ENCODE measurements at regions not wholly inside any gene's neighbourhood (a gene's known extent, or its start where the extent isn't known, plus 50 kb on each side); places are given as distances from the start of the nearest gene placed in this dataset.

GRCh38 chr4:17367201-17367600 lies 144.7 kb downstream of the QDPR start:
- Histone ChIP-seq H3K4me3 (ENCODE audit: low read length in 2 of 2) (no peak overlapping the region), H3K4me1 (ENCODE audit: control insufficient read depth in 2 of 2, insufficient read depth in 1 of 2, low read depth in 1 of 2, low read length in 2 of 2) (no peaks in the 10 kb centered on the region), H3K18ac (ENCODE audit: low read length) (no peak overlapping the region), H2AK5ac (ENCODE audit: low read depth, low read length) (no peak overlapping the region), H3K9me3 (replicated peaks in 1 of 2; ENCODE audit: control insufficient read depth in 2 of 2, insufficient read depth in 1 of 2, low read depth in 1 of 2, low read length in 2 of 2) (no peaks in the 10 kb centered on the region), H2BK15ac (ENCODE audit: low read length) (no peak overlapping the region), H2BK12ac (ENCODE audit: low read length) (no peak overlapping the region), H2BK5ac (ENCODE audit: low read length) (no peak overlapping the region), H3K9ac (ENCODE audit: low read depth, low read length, poor library complexity) (no peak overlapping the region), H4K91ac (ENCODE audit: low read depth, low read length, poor library complexity) (no peak overlapping the region), H4K8ac (ENCODE audit: low read depth, low read length) (no peak overlapping the region), H2BK120ac (ENCODE audit: low read depth, low read length) (no peak overlapping the region), H3K27me3 (ENCODE audit: control insufficient read depth in 3 of 3, insufficient read depth in 3 of 3, low read depth in 1 of 3, low read length in 3 of 3) (no peaks in the 10 kb centered on the region), H3K14ac (ENCODE audit: low read length) (no peak overlapping the region), H3K4me2 (ENCODE audit: insufficient read depth, low read length, poor library complexity, severe bottlenecking) (no peak overlapping the region), H3K27ac (replicated peaks; ENCODE audit: low read length) (no peak overlapping the region), H3K36me3 (replicated peaks in 1 of 2; ENCODE audit: control insufficient read depth in 2 of 2, insufficient read depth in 2 of 2, low read length in 2 of 2) (no peaks in the 10 kb centered on the region), H3K23ac (ENCODE audit: low read depth, low read length, poor library complexity) (no peak overlapping the region), H3K4ac (ENCODE audit: low read length) (no peak overlapping the region), H2AFZ (ENCODE audit: low read length) (no peak overlapping the region), H3K79me1 (ENCODE audit: low read depth, low read length) (no peaks in the 10 kb centered on the region)
- WGBS, 2 donors (ENCODE audit: extremely low coverage in 2 of 2, insufficient read length in 2 of 2, insufficient replicate concordance in 1 of 2): no CpG with 5 or more reads among the region's 1 CpG
- DNase-seq (ENCODE audit: low spot score): no peak

- H3K4me3 ChIP-seq (ENCODE audit: low read length in 2 of 2): no peak overlapping the region
- no peak overlapping the region for H2BK5ac ChIP-seq (ENCODE audit: low read length)
- H4K8ac ChIP-seq (ENCODE audit: low read depth, low read length): no peak overlapping the region
- DNase-seq (ENCODE audit: low spot score): no peak
- no peaks in the 10 kb centered on the region for H3K27me3 ChIP-seq (ENCODE audit: control insufficient read depth in 3 of 3, insufficient read depth in 3 of 3, low read depth in 1 of 3, low read length in 3 of 3)
- no peak overlapping the region for H4K91ac ChIP-seq (ENCODE audit: low read depth, low read length, poor library complexity)
- H3K27ac ChIP-seq (replicated peaks; ENCODE audit: low read length): no peak overlapping the region
- H3K4me2 ChIP-seq (ENCODE audit: insufficient read depth, low read length, poor library complexity, severe bottlenecking): no peak overlapping the region
- H2AFZ ChIP-seq (ENCODE audit: low read length): no peak overlapping the region
- no peak overlapping the region for H3K9ac ChIP-seq (ENCODE audit: low read depth, low read length, poor library complexity)
- H3K14ac ChIP-seq (ENCODE audit: low read length): no peak overlapping the region
- no peak overlapping the region for H2BK12ac ChIP-seq (ENCODE audit: low read length)
- H3K18ac ChIP-seq (ENCODE audit: low read length): no peak overlapping the region
- H2BK120ac ChIP-seq (ENCODE audit: low read depth, low read length): no peak overlapping the region
- H2BK15ac ChIP-seq (ENCODE audit: low read length): no peak overlapping the region
- H2AK5ac ChIP-seq (ENCODE audit: low read depth, low read length): no peak overlapping the region
- no peaks in the 10 kb centered on the region for H3K36me3 ChIP-seq (replicated peaks in 1 of 2; ENCODE audit: control insufficient read depth in 2 of 2, insufficient read depth in 2 of 2, low read length in 2 of 2)
- H3K4me1 ChIP-seq (ENCODE audit: control insufficient read depth in 2 of 2, insufficient read depth in 1 of 2, low read depth in 1 of 2, low read length in 2 of 2): no peaks in the 10 kb centered on the region
- H3K4ac ChIP-seq (ENCODE audit: low read length): no peak overlapping the region
- H3K79me1 ChIP-seq (ENCODE audit: low read depth, low read length): no peaks in the 10 kb centered on the region
- H3K9me3 ChIP-seq (replicated peaks in 1 of 2; ENCODE audit: control insufficient read depth in 2 of 2, insufficient read depth in 1 of 2, low read depth in 1 of 2, low read length in 2 of 2): no peaks in the 10 kb centered on the region
- H3K23ac ChIP-seq (ENCODE audit: low read depth, low read length, poor library complexity): no peak overlapping the region
- WGBS, 2 donors (ENCODE audit: extremely low coverage in 2 of 2, insufficient read length in 2 of 2, insufficient replicate concordance in 1 of 2): no CpG with 5 or more reads among the region's 1 CpG
These were observed 145.4 kb downstream of the QDPR start for GRCh38 chr4:17366496-17366895.

DNA sequence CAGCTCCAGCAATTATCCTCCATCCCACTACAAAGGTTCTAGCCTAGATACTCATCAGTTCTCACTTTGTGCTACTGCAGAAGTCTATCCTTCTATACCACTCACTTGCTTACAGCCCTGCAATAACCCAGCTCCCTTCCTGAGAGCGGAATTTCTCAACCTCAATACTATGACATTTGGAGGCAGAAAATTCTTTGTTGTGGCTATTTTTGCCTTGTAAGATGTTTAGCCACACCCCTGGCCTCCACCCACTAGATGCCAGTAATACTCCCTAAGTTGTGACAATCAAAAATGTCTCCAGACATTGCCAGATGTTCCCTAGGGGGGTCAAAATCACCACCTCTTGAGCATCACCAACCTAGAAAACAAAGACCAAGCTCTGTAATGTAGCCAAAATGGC lies 149.5 kb downstream of the QDPR start:
- Histone ChIP-seq H3K27ac (replicated peaks; ENCODE audit: low read length) (no peak overlapping the region), H3K9me3 (replicated peaks in 1 of 2; ENCODE audit: control insufficient read depth in 2 of 2, insufficient read depth in 1 of 2, low read depth in 1 of 2, low read length in 2 of 2) (no peaks in the 10 kb centered on the region), H3K27me3 (ENCODE audit: control insufficient read depth in 3 of 3, insufficient read depth in 3 of 3, low read depth in 1 of 3, low read length in 3 of 3) (no peaks in the 10 kb centered on the region), H3K4ac (ENCODE audit: low read length) (no peak overlapping the region), H3K9ac (ENCODE audit: low read depth, low read length, poor library complexity) (no peak overlapping the region), H2AK5ac (ENCODE audit: low read depth, low read length) (no peak overlapping the region), H3K23ac (ENCODE audit: low read depth, low read length, poor library complexity) (no peak overlapping the region), H2BK12ac (ENCODE audit: low read length) (no peak overlapping the region), H2BK5ac (ENCODE audit: low read length) (no peak overlapping the region), H2BK15ac (ENCODE audit: low read length) (no peak overlapping the region), H3K4me3 (ENCODE audit: low read length in 2 of 2) (no peak overlapping the region), H3K18ac (ENCODE audit: low read length) (no peak overlapping the region), H3K4me1 (ENCODE audit: control insufficient read depth in 2 of 2, insufficient read depth in 1 of 2, low read depth in 1 of 2, low read length in 2 of 2) (no peaks in the 10 kb centered on the region), H2AFZ (ENCODE audit: low read length) (no peak overlapping the region), H3K14ac (ENCODE audit: low read length) (no peak overlapping the region), H2BK120ac (ENCODE audit: low read depth, low read length) (no peak overlapping the region), H3K4me2 (ENCODE audit: insufficient read depth, low read length, poor library complexity, severe bottlenecking) (no peak overlapping the region), H3K79me1 (ENCODE audit: low read depth, low read length) (no peaks in the 10 kb centered on the region), H4K8ac (ENCODE audit: low read depth, low read length) (no peak overlapping the region), H3K36me3 (replicated peaks in 1 of 2; ENCODE audit: control insufficient read depth in 2 of 2, insufficient read depth in 2 of 2, low read length in 2 of 2) (no peaks in the 10 kb centered on the region), H4K91ac (ENCODE audit: low read depth, low read length, poor library complexity) (no peak overlapping the region)
- no CpG with 5 or more reads among the region's 1 CpG for WGBS, 2 donors (ENCODE audit: extremely low coverage in 2 of 2, insufficient read length in 2 of 2, insufficient replicate concordance in 1 of 2)
- DNase-seq (ENCODE audit: low spot score): no peak

DNA sequence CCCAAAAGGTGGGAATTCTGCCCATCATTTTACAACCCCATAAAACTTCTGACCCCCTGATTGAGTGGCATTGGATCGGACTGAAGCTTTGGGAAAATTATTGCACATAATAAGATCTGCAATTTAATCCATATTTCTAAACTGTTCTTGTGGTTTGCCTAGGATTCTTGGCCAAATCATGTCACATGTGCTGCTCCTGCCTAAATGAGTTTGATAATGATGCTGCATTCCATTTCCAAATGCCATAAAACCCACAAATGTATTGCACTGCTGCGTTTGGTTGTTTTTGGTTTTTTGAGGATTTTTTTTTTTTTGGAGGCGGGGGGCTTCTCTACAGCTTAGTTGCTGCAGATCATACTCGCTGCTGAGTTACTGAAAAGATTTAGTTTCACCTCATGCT lies 153.6 kb downstream of the QDPR start:
- Histone ChIP-seq H3K4me2 (ENCODE audit: insufficient read depth, low read length, poor library complexity, severe bottlenecking) (no peak overlapping the region), H3K9me3 (replicated peaks in 1 of 2; ENCODE audit: control insufficient read depth in 2 of 2, insufficient read depth in 1 of 2, low read depth in 1 of 2, low read length in 2 of 2) (no peaks in the 10 kb centered on the region), H2BK120ac (ENCODE audit: low read depth, low read length) (no peak overlapping the region), H3K36me3 (replicated peaks in 1 of 2; ENCODE audit: control insufficient read depth in 2 of 2, insufficient read depth in 2 of 2, low read length in 2 of 2) (no peaks in the 10 kb centered on the region), H3K14ac (ENCODE audit: low read length) (no peak overlapping the region), H4K8ac (ENCODE audit: low read depth, low read length) (no peak overlapping the region), H3K4me3 (ENCODE audit: low read length in 2 of 2) (no peak overlapping the region), H3K79me1 (ENCODE audit: low read depth, low read length) (no peaks in the 10 kb centered on the region), H2BK12ac (ENCODE audit: low read length) (no peak overlapping the region), H3K27me3 (ENCODE audit: control insufficient read depth in 3 of 3, insufficient read depth in 3 of 3, low read depth in 1 of 3, low read length in 3 of 3) (no peaks in the 10 kb centered on the region), H3K9ac (ENCODE audit: low read depth, low read length, poor library complexity) (no peak overlapping the region), H3K18ac (ENCODE audit: low read length) (no peak overlapping the region), H4K91ac (ENCODE audit: low read depth, low read length, poor library complexity) (no peak overlapping the region), H3K23ac (ENCODE audit: low read depth, low read length, poor library complexity) (no peak overlapping the region), H3K4ac (ENCODE audit: low read length) (no peak overlapping the region), H2BK5ac (ENCODE audit: low read length) (no peak overlapping the region), H3K4me1 (ENCODE audit: control insufficient read depth in 2 of 2, insufficient read depth in 1 of 2, low read depth in 1 of 2, low read length in 2 of 2) (no peaks in the 10 kb centered on the region), H2AK5ac (ENCODE audit: low read depth, low read length) (no peak overlapping the region), H3K27ac (replicated peaks; ENCODE audit: low read length) (no peak overlapping the region), H2AFZ (ENCODE audit: low read length) (no peak overlapping the region), H2BK15ac (ENCODE audit: low read length) (no peak overlapping the region)
- no CpG with 5 or more reads among the region's 4 CpGs for WGBS, 2 donors (ENCODE audit: extremely low coverage in 2 of 2, insufficient read length in 2 of 2, insufficient replicate concordance in 1 of 2)
- DNase-seq (ENCODE audit: low spot score): no peak

Measured in neuronal stem cell (in vitro differentiated cells).